Adrenal gland (tissue), 9 donors: ENCODE measurements at regions not wholly inside any gene's neighbourhood (a gene's known extent, or its start where the extent isn't known, plus 50 kb on each side); places are given as distances from the start of the nearest gene placed in this dataset.

Source experiments
- DNase-seq, 7 donors: peaks; one replicate each; pipeline ENCODE4 v3.0.0-alpha.2; 2019 to 2020
- H3K27ac ChIP-seq, 5 donors: fragments of 200-600 bp; sonication (generic) in 4 of 5; 1 replicate in 3 of 5; 2 replicates in 2 of 5; pipeline versions ENCODE4 v1.5.1 to v1.8.0; 2016 to 2020; ENCODE audit warnings: mild to moderate bottlenecking in 1 of 5
- H3K27me3 ChIP-seq: fragments of 200-600 bp; 2 replicates; pipeline ENCODE4 v1.8.0; 2021
- H3K36me3 ChIP-seq, 2 donors: fragments of 200-600 bp; replicated peaks in 1 of 2; 1 replicate in 1 of 2; 2 replicates in 1 of 2; pipeline versions ENCODE4 v1.5.1 to v1.8.0; 2018 to 2022
- H3K4me1 ChIP-seq, 2 donors: fragments of 200-600 bp; replicated peaks in 1 of 2; 1 replicate in 1 of 2; 2 replicates in 1 of 2; pipeline versions ENCODE4 v1.5.1 to v1.8.0; 2018 to 2021
- H3K4me3 ChIP-seq, 4 donors: fragments of 200-600 bp; sonication (generic) in 3 of 4; one replicate each; pipeline ENCODE4 v1.5.1; 2016 to 2018
- H3K9me3 ChIP-seq, 3 donors: fragments of 200-600 bp; sonication (generic) in 1 of 3; replicated peaks in 1 of 3; 1 replicate in 2 of 3; 2 replicates in 1 of 3; pipeline versions ENCODE4 v1.5.1 to v1.8.0; 2016 to 2021
- POLR2A ChIP-seq, 2 donors: fragments of 450-650 bp; IDR thresholded peaks; one replicate each; pipeline ENCODE4 v1.6.1; 2017; ENCODE audit warnings: antibody characterized with exemption in 2 of 2, mild to moderate bottlenecking in 2 of 2, moderate library complexity in 1 of 2
- WGBS, 4 donors: extraction: QIAGEN DNeasy Blood & Tissue Kit in 2 of 4; methylation state at CpG; one replicate each; pipeline versions ENCODE4 v1.1.5 to v1.1.7; 2013 to 2017; 5-methylcytosine and 5-hydroxymethylcytosine counted together
- intact Hi-C, 2 donors: fragments of 100-400 bp; cut with DNase I; formaldehyde crosslinking; loops; one replicate each; pipeline versions ENCODE4 v1.14.1 to v1.15.0; 2022 to 2023
- TF ChIP-seq, protein P1 (sequence below), 6 experiments: fragments of 450-650 bp in 4 of 6; fragments of 200-600 bp in 2 of 6; sonication (generic) in 1 of 6; IDR thresholded peaks; 1 replicate in 5 of 6; 2 replicates in 1 of 6; pipeline versions ENCODE4 v1.5.1 to v1.8.0; 2016 to 2021; ENCODE audit warnings: antibody characterized with exemption in 6 of 6, mild to moderate bottlenecking in 2 of 6, moderate library complexity in 1 of 6
- donor health status: healthy with polysubstance abuse.
- donor health status: Bipolar disorder and iron deficiency.
- donor health status: DM: yes; HTN: yes; CAD: no.
- donor health status: DM: no; HTN: no; CAD: no.
- donor health status: DM: no; HTN: no; CAD: no.

DNA sequence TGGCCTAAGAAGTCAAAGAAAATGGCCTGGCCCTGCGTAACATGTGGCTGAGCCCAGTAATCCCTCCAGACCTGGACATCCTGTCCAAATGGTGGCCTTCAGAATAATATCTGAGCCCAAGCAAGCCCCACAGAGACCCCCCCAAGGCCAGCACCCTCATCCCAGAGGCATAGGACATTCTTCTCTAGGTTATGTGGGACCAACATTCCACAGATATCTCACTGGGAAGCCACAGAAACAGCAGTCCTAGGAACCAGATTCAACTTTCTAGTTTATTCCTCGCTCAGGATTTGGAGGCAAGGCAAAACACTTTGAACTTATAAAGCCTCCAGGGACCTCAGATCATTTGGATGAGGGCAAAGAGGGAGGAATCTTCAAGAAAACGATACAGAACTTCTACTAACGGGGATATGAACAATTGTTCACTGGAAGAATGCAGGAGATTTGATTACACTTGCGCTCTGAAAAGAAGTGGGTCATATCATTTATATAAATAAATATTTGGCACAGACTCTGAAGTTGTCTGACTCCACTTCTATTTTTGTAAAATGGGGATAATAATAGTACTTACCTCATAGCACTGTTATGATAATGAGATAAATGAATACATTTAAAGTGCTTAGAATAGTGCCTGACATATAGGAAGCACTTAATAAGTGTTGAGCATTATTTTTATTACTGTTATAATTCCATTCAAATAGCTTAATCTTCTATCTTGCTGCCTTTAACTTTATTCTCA is 171.5 kb downstream of the NUAK1 start:
- Histone ChIP-seq H3K4me1 (peaks cover 0 to 7% of the 10 kb centered on the region in 2 donors), H3K4me3 (no peak overlapping the region), H3K27ac (no peak overlapping the region), H3K36me3 (no peaks in the 10 kb centered on the region), H3K27me3 (no peaks in the 10 kb centered on the region), H3K9me3 (no peaks in the 10 kb centered on the region)
- DNase-seq: no peak
- intact Hi-C loops: no loop called here
- TF ChIP-seq, protein P1, sequence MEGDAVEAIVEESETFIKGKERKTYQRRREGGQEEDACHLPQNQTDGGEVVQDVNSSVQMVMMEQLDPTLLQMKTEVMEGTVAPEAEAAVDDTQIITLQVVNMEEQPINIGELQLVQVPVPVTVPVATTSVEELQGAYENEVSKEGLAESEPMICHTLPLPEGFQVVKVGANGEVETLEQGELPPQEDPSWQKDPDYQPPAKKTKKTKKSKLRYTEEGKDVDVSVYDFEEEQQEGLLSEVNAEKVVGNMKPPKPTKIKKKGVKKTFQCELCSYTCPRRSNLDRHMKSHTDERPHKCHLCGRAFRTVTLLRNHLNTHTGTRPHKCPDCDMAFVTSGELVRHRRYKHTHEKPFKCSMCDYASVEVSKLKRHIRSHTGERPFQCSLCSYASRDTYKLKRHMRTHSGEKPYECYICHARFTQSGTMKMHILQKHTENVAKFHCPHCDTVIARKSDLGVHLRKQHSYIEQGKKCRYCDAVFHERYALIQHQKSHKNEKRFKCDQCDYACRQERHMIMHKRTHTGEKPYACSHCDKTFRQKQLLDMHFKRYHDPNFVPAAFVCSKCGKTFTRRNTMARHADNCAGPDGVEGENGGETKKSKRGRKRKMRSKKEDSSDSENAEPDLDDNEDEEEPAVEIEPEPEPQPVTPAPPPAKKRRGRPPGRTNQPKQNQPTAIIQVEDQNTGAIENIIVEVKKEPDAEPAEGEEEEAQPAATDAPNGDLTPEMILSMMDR (IDR thresholded peaks at IDR 0.05): no peak
- TF ChIP-seq POLR2A (IDR thresholded peaks at IDR 0.05): no peak
- 54 to 77% (median 65%) methylated on average over 5 of the region's 5 CpGs for WGBS, 4 donors

DNA sequence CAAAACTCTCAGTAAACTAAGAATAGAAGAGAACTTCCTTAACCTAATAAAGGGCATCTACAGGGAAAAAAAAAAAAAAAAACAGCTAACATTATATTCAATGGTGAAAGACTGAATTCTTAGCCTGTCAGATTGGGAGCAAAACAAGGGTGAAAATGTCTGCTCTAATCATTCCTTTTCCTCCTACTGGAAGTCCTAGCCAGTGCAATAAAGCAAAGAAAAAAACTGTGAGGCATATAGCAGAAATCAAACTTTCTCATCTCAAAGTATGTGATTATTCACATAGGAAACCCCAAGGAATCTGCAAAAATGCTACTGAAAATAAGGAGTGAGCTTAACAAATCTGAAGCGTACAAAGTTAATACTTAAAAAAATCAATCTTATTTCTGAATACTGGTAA is 170.7 kb downstream of the NUAK1 start:
- Histone ChIP-seq H3K4me1 (peaks cover 0 to 7% of the 10 kb centered on the region in 2 donors), H3K27ac (no peak overlapping the region), H3K36me3 (no peaks in the 10 kb centered on the region), H3K27me3 (no peaks in the 10 kb centered on the region), H3K9me3 (no peaks in the 10 kb centered on the region), H3K4me3 (no peak overlapping the region)
- no peak for TF ChIP-seq POLR2A (IDR thresholded peaks at IDR 0.05)
- TF ChIP-seq, protein P1 (IDR thresholded peaks at IDR 0.05): no peak
- intact Hi-C loops: no loop called here
- no peak for DNase-seq
- WGBS, 4 donors: 88 to 98% (median 91%) methylated on average over 1 of the region's 1 CpG

DNA sequence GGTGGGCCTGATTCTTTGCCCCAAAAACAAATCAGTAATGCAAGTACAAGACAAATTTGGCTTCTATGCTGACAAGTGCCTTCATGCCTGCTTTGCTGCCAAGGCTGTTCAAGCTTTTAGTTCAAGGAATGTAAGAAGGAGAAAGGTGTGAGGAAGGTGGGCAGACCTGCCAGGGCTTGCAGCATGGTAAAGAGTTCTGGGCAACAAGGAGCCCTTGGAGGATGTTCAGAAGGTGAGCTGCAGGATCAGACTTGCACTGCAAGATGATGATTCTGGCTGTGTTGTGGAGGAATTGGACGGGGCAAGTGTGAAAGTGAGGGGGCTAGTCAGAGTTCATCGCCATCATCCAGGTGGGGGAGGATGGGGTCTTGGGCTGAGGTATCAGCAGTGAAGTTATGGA is 167.9 kb downstream of the NUAK1 start:
- Histone ChIP-seq H3K36me3 (no peaks in the 10 kb centered on the region), H3K4me1 (peaks cover 0 to 7% of the 10 kb centered on the region in 2 donors), H3K27ac (no peak overlapping the region), H3K9me3 (no peaks in the 10 kb centered on the region), H3K4me3 (no peak overlapping the region), H3K27me3 (no peaks in the 10 kb centered on the region)
- TF ChIP-seq, protein P1 (IDR thresholded peaks at IDR 0.05): no peak
- no peak for TF ChIP-seq POLR2A (IDR thresholded peaks at IDR 0.05)
- WGBS, 4 donors: 74 to 86% (median 81%) methylated on average over 2 of the region's 2 CpGs
- intact Hi-C loops: no loop called here
- DNase-seq: no peak

DNA sequence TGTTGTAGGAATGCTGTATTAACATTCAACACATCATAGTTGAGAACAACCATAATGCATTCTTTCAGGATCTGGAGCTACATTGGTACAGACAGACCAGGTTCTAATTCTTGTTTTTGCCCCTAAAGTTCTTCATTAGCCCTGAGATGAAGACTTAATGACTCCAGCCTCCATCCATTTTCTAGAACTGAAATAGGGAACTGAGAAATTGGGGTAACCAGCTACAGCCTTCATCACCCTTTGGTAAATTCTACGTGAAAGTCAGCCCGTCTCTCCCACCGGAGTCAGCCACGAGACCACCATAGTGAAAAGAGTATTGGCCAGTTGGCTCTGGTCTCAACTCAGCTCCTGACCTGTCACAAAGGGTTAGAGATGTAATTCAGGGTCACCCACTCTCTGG is 164.0 kb downstream of the NUAK1 start:
- no peaks in the 10 kb centered on the region for H3K36me3 ChIP-seq
- TF ChIP-seq, protein P1 (IDR thresholded peaks at IDR 0.05): no peak
- no peak for TF ChIP-seq POLR2A (IDR thresholded peaks at IDR 0.05)
- intact Hi-C loops: no loop called here
- DNase-seq: no peak
- H3K4me1 ChIP-seq: no peaks in the 10 kb centered on the region
- H3K9me3 ChIP-seq: no peaks in the 10 kb centered on the region
- no peak overlapping the region for H3K4me3 ChIP-seq
- H3K27me3 ChIP-seq: no peaks in the 10 kb centered on the region
- H3K27ac ChIP-seq: no peak overlapping the region
- 71 to 92% (median 90%) methylated on average over 4 of the region's 4 CpGs for WGBS, 4 donors
